ENCODE measurements at regions not wholly inside any gene's neighbourhood (a gene's known extent, or its start where the extent isn't known, plus 50 kb on each side); places are given as distances from the start of the nearest gene placed in this dataset.

GRCh38 chr10:4351723-4352413 is 474.1 kb upstream of the AKR1E2 start:
- DNase-seq (ENCODE audit: low read depth, low spot score) = no peak

DNA sequence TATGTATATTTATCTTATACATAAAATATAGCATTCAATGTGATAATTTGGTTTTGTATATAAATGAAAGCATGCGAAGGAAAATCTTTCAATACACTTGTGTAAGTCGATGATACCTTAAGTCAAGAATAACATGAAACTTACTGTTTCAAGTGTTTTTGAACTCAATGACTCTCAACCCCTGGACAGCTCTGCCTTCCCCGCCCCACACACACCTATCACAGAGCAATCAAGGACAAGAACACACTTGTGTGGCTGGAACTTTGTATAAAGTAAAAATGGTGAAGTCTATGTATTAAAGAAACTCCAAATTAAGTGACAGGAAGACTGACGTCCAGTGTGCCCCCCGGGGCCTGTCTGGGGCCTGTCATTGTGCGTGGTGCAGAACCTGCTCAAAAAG is 478.6 kb upstream of the AKR1E2 start:
- DNase-seq (ENCODE audit: low read depth, low spot score) = no peak

- no peak for DNase-seq (ENCODE audit: low read depth, low spot score)
Observed at GRCh38 chr10:4345877-4346646, 479.9 kb upstream of the AKR1E2 start.

GRCh38 chr10:4344492-4344994 is 481.5 kb upstream of the AKR1E2 start:
- DNase-seq (ENCODE audit: low read depth, low spot score) = peak; percentile 78

- DNase-seq (ENCODE audit: low read depth, low spot score) = no peak
Observed at GRCh38 chr10:4343873-4344272, 482.1 kb upstream of the AKR1E2 start.

- DNase-seq (ENCODE audit: low read depth, low spot score) = no peak
Observed at GRCh38 chr10:4343091-4343490, 482.9 kb upstream of the AKR1E2 start.

DNA sequence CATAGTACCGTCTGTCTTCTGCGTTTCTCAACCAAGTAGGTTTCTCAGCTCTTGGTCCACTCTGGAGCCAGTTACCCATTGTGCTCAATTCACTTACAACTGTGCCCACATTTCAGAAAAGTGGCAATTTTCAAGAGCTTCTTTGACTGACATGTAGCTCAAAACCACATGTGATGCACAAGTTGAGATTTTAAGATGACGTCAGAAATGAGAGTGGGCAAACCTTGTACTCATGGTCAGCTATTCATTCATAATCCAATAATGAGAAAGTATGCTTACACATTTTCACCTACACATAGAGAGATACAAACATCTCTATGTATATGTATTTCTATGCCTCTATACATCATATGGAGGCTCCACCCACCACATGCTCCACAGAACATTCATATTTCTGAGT is 487.2 kb upstream of the AKR1E2 start:
- no peak for DNase-seq (ENCODE audit: low read depth, low spot score)

DNA sequence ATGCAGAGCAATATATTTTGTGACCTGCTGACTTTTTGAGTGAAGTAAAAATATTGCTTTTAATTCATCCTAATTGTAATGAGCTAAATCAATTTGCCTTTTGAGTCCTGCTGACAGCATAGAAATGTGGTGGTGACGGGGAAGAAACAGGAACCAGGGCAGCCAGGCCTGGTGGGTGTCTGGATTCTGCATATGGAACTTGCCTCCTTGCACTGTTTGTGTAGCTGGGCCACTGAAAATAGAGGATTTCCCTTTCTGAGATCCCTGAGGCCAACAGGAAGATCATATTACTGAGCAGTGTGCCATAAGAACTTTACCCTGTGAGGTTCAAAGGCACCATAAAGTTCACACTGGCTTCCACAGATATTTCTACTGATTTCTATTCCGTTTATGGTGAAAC is 488.4 kb upstream of the AKR1E2 start:
- DNase-seq (ENCODE audit: low read depth, low spot score) = no peak

DNA sequence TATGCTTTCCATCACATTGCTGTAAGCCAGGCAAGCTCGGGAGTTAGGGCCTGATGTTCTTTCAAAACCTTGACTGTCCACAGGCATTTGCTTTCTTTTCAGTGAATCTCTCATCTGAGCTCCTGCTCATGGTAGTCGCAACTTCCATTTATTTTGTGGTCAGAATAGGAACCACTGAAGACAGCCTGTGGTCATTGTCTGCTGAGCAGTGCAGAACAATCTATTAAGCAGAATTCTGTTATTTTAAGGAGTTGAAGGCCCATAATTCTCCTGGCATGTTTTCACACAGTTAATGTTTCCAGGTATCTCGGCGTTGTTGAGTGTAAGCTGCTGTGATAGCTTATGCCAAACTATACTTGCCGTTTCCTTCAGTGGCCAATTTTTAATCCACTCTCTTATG is 491.1 kb upstream of the AKR1E2 start:
- DNase-seq (ENCODE audit: low read depth, low spot score) = no peak

DNA sequence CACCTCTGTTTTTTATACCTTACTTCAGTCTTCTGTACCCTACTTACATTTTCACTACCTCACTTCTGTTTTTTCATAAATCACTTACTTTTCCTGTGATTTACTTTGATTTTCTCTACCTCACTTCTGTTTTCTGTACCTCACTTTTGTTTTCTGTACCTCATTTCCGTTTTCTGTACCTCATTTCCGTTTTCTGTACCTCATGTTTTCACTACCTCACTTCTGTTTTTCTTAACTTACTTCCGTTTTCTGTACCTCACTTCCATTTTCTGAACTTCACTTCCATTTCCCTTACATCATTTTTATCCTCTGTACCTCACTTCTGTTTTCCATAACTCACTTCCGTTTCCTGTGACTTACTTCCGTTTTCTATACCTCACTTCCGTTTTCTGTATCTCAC is 492.0 kb upstream of the AKR1E2 start:
- DNase-seq (ENCODE audit: low read depth, low spot score) = no peak

GRCh38 chr10:4333459-4333894 is 492.5 kb upstream of the AKR1E2 start:
- no peak for DNase-seq (ENCODE audit: low read depth, low spot score)

- DNase-seq (ENCODE audit: low read depth, low spot score) = no peak
Observed at GRCh38 chr10:4332764-4333458, 493.1 kb upstream of the AKR1E2 start.

DNA sequence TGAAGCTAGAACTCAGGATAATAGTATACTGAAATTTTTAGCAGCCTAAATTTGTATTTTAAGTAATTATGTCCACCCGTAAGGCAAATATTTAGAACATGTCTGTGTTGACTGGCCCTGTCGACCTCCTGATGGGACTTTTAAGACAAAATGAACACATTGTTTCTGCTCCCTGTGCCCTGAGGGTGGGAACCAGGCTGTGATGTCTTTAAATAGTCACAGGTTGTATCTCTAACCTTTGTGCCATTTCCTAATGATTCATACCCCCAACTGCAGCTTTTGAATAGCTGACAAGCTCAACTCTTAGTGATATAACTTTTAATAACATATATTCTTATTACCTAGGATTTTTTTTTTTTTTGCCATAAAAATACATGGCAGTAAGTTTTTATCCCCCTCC is 494.9 kb upstream of the AKR1E2 start:
- DNase-seq (ENCODE audit: low read depth, low spot score) = peak; percentile 20

GRCh38 chr10:4330636-4331035 is 495.4 kb upstream of the AKR1E2 start:
- DNase-seq (ENCODE audit: low read depth, low spot score) = no peak

GRCh38 chr10:4329225-4329624 is 496.8 kb upstream of the AKR1E2 start:
- no peak for DNase-seq (ENCODE audit: low read depth, low spot score)

- peak; percentile 50 for DNase-seq (ENCODE audit: low read depth, low spot score)
Observed at GRCh38 chr10:4326647-4327046, 499.4 kb upstream of the AKR1E2 start.

DNA sequence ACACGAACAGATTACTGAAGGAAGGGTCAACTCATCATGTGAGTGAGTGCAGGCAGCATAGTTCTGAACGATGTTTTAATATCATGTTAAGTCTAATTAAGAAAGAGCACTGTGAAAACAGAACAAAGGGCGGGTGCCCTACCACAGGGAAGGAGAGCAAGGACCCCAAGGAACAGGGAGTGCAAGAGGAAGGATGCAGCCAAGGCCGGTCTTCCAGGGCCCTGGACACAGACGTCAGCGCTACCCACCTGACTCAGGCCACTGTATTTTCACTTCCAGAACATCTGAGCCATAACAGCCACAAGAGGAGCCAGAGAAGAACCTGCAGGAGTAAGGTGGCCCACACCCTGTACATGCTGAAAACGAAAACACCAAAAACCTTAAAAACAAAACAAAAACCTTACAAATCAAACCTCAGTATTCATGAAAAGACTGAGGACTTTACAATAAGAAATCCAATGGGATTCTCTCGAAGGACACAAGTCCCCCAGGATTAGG is 506.1 kb upstream of the AKR1E2 start:
- DNase-seq (ENCODE audit: low read depth, low spot score) = no peak

DNA sequence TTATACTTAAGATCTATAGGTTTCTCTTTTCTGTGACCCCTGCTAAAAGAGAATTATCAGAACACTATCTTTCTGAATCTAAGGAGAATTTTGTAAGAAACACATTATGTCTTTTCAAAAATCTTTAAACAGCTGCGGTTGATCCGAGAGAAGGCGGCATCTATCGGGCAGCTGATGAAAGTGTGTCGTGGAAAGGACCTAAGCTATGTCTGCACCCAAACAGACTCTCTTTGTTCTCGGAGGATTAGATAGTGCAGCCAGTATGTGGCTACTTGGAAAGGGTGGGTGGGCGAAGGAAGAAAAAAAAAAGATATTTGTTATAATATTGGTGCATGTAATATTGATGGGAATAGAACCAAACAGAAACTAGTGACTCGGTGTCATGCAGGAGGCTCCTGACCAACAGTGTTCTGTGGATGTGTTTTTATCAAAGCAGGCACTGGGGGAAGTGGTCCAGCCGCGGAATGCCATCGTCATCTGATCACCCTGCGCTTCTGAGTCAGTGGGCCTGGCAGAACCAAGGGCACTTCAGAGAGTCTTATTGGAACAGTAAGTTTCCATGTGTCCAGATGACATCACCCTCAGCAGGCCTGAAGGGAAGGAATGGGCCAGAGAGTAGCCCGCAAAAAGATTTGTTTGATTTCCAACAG is 509.7 kb upstream of the AKR1E2 start:
- DNase-seq (ENCODE audit: low read depth, low spot score) = peak; percentile 12

DNA sequence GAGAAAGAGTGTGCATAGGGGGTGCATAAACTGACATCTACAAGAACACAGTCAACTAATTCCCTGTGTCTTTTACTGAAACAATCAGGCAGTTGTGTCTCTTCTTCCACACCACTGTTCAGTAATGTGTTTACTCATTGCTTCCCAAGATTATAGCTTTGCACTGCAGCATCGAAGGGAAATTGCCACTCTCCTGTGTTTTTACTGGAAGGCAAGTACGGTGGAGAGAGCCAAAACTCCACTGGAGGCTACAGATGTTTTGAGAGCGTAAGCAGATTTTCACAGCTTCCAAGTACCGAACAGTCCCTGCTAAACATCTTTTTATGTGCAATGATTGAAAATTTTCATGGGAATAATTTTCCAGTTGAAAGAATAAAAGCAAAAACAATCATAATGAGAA is 510.5 kb upstream of the AKR1E2 start:
- DNase-seq (ENCODE audit: low read depth, low spot score) = no peak

GRCh38 chr10:4313051-4313450 is 513.0 kb upstream of the AKR1E2 start:
- DNase-seq (ENCODE audit: low read depth, low spot score) = no peak

GRCh38 chr10:4312051-4312835 is 513.8 kb upstream of the AKR1E2 start:
- DNase-seq (ENCODE audit: low read depth, low spot score) = no peak
